BJ (cell line): ENCODE measurements at regions not wholly inside any gene's neighbourhood (a gene's known extent, or its start where the extent isn't known, plus 50 kb on each side); places are given as distances from the start of the nearest gene placed in this dataset.
"Not testable (repeated sequence)": the region's sequence is repeated elsewhere in the genome, so short reads cannot be mapped to it uniquely, and the experiment has no call there.

ENCODE experiments used
- CTCF ChIA-PET: fragments of 350-600 bp; formaldehyde crosslinking; extraction: SDS; loops from one replicate; lab custom pipeline; 2021; ENCODE audit warnings: antibody characterized with exemption, inconsistent platforms; lab: Yijun Ruan, JAX
- POLR2A ChIA-PET: fragments of 300-600 bp; sonication (Branson Sonifier 250); formaldehyde crosslinking; extraction: SDS; loops from one replicate; lab custom pipeline; 2021; ENCODE audit warnings: antibody characterized with exemption; lab: Charles Lee
- DNase-seq: peaks from one replicate; pipeline ENCODE4 v3.0.0-alpha.2; 2011; ENCODE audit warnings: low read depth
- H3K27me3 ChIP-seq: 2 replicates; pipeline ENCODE4 v1.6.0; 2011; ENCODE audit warnings: low read length; ENCODE audit not compliant: control insufficient read depth, insufficient read depth
- H3K36me3 ChIP-seq: 2 replicates; pipeline ENCODE4 v1.5.1; 2011; ENCODE audit warnings: low read length; ENCODE audit not compliant: control insufficient read depth, insufficient read depth
- H3K4me3 ChIP-seq: 2 replicates; pipeline ENCODE4 v1.5.1; 2011; ENCODE audit warnings: low read depth, mild to moderate bottlenecking, control low read depth, low read length
- TF ChIP-seq, protein P1 (sequence below): IDR thresholded peaks from 2 replicates; pipeline ENCODE4 v1.5.1; 2011; ENCODE audit warnings: low read depth, mild to moderate bottlenecking, control low read depth, inconsistent platforms, low read length, moderate library complexity; ENCODE audit not compliant: insufficient read depth

DNA sequence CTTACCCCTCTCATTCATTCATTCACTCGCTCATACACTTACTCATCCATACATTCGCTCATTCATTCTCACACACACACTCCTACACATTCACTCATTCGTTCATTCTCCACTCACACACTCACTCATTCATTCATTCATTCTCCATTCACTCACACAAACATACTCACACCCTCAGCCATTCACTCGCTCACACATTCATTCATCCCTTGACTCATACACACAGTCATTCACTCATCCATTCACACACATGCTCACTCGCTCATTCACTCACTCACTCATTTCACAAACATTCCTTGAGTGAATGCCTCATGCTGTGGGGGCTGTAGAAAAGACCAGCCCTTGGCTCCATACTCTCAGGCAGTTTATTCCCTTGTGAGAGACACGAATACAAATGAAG is 151.1 kb upstream of the MAMLD1 start:
- POLR2A ChIA-PET, result no interaction called here

DNA sequence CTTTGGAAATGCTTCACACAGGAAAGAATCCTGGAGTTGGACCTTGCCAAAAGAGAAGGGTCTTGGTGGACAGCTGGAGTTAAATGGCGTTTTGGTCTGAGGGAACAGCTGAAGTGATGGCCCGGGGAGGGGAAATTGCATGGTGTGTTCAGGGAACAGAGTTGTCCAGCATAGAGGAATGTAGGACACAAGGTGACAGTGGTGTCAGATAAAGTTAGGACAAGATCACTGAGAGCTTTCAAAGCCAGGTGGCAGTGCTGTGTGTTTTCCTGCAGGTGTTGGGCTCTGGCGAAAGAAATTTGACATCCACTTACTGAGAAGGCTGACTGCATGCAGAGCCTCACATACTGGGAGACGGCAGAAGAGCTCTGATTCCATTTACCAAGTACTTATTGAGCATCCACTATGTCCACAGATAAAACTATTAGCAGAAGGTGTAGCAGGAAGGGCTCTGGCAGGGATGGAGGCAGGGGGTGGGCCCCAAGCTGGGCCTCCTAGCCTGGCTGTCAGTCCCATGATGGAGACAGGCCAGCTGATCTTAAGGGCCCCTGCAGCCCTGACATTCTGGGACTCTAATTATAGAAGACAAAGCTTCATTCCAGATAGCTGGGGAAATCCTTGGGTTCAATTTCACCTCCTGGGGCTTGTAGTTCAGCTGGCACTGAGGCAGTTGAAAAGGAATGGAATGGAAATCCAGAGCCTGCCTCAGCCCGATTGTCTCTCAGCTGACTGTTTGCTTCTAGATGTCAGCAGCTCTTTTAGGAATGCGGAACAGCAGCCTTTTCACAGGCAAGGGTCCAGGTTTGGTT is 150.2 kb upstream of the MAMLD1 start:
- POLR2A ChIA-PET, result no interaction called here
- CTCF ChIA-PET, result interaction anchor here (0.5 to 1.5 kb wide), 2 partner anchors 23 to 146 kb away, joined by 3 read pairs; no protein-coding TSS in a partner anchor
- DNase-seq, result no peak

More for the DNA sequence above, 151.1 kb upstream of the MAMLD1 start:
- DNase-seq, result no peak
- H3K27me3 ChIP-seq, result no peaks in the 10 kb centered on the region
- no peak overlapping the region for H3K4me3 ChIP-seq
- no peaks in the 10 kb centered on the region for H3K36me3 ChIP-seq
- CTCF ChIA-PET, result interaction anchor here (1.5 kb wide), 1 partner anchor 147 kb away, joined by 3 read pairs; no protein-coding TSS in a partner anchor
- TF ChIP-seq, protein P1, sequence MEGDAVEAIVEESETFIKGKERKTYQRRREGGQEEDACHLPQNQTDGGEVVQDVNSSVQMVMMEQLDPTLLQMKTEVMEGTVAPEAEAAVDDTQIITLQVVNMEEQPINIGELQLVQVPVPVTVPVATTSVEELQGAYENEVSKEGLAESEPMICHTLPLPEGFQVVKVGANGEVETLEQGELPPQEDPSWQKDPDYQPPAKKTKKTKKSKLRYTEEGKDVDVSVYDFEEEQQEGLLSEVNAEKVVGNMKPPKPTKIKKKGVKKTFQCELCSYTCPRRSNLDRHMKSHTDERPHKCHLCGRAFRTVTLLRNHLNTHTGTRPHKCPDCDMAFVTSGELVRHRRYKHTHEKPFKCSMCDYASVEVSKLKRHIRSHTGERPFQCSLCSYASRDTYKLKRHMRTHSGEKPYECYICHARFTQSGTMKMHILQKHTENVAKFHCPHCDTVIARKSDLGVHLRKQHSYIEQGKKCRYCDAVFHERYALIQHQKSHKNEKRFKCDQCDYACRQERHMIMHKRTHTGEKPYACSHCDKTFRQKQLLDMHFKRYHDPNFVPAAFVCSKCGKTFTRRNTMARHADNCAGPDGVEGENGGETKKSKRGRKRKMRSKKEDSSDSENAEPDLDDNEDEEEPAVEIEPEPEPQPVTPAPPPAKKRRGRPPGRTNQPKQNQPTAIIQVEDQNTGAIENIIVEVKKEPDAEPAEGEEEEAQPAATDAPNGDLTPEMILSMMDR, result no peak

DNA sequence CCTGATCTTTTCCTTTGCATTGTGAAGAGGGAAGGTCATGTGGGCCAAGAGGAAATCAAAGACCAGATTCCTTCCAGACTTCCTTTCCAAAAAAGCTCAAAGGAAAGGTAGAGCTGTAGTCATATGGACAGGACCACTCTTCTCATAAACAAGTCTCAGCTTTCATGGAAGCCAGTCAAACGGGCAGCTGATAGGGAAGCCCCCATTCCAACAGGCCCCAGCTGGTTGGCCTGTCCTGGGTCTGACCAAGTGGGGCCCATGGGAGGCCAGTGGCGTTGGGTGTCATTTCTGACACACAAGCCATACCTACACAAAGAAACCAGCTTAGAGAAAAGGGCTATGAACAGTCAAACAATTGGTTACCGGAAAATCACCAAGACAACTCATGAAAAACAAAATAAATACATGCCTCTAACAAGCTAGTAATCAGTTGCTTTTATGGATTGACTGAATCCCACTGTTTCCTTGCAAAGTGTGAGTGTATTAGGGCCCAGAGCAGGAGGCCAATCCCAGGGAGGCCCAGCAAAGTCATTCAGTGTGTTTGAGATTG is 149.6 kb upstream of the MAMLD1 start:
- TF ChIP-seq, protein P1, result no peak
- DNase-seq, result no peak
- POLR2A ChIA-PET, result no interaction called here
- no peaks in the 10 kb centered on the region for H3K27me3 ChIP-seq
- H3K4me3 ChIP-seq, result no peak overlapping the region
- CTCF ChIA-PET, result interaction anchor here (1.5 kb wide), 1 partner anchor 145 kb away, joined by 3 read pairs; no protein-coding TSS in a partner anchor
- H3K36me3 ChIP-seq, result no peaks in the 10 kb centered on the region

More for the DNA sequence above, 150.2 kb upstream of the MAMLD1 start:
- no peak overlapping the region for H3K4me3 ChIP-seq
- TF ChIP-seq, protein P1, result no peak
- H3K36me3 ChIP-seq, result no peaks in the 10 kb centered on the region
- H3K27me3 ChIP-seq, result no peaks in the 10 kb centered on the region

DNA sequence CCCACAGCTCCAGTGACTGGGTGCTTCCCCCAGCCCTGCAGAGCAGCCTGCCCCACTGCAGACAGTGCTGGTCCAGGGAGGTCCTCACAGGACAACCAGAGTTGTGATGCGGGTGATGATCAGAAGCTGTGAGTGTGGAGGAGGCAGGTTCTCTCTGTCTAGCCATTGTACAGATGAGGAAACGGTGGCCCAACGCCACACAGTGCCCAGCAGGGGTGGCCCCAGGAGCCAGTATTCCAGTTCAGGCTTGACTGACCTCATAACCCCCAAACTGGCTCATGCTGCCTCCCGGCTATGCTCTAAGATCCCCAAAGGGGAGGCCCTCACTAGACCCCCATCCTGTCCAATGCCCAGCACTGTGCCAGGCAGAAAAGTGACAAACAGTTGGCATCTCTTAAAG is 147.1 kb upstream of the MAMLD1 start:
- CTCF ChIA-PET, DNase-seq, H3K4me3 ChIP-seq, POLR2A ChIA-PET, H3K27me3 ChIP-seq, H3K36me3 ChIP-seq: not testable (repeated sequence)

DNA sequence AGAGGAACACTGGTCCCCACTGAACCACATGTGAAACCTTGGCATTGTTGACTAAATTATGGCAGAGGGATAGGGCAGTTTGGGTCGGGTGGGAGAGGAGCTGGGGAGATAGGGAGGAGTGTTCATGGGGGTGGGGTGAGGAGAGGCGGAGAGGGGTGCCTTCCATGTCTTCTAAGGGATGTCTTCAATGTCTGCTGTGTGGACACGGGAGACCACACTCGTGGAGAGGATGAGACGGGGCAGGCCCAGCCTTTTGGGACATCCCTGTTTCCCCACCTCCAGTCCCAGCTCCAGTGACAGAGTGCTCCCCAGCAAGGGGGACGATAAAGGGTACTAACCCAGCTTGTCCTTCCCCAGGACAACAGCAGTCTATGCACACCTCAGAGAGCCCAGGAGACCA is 146.4 kb upstream of the MAMLD1 start:
- TF ChIP-seq, protein P1, result no peak
- ChIA-PET POLR2A (no interaction called here), CTCF (no interaction called here)
- no peak for DNase-seq
- Histone ChIP-seq H3K27me3 (no peaks in the 10 kb centered on the region), H3K4me3 (no peak overlapping the region), H3K36me3 (no peaks in the 10 kb centered on the region)
